Thymus (tissue), 11 donors: ENCODE measurements at regions not wholly inside any gene's neighbourhood (a gene's known extent, or its start where the extent isn't known, plus 50 kb on each side); places are given as distances from the start of the nearest gene placed in this dataset.
"Not testable (repeated sequence)": the region's sequence is repeated elsewhere in the genome, so short reads cannot be mapped to it uniquely, and the experiment has no call there.

Experiments
- DNase-seq, 9 donors: peaks; one replicate each; pipeline ENCODE4 v3.0.0-alpha.2; 2013; ENCODE audit warnings: low spot score in 9 of 9, low read depth in 6 of 9, missing footprints in 1 of 9
- H3K27ac ChIP-seq, 2 donors: one replicate each; pipeline ENCODE4 v1.5.1; 2013; ENCODE audit warnings: control low read depth in 1 of 2, low read depth in 1 of 2, low read length in 1 of 2, mild to moderate bottlenecking in 1 of 2, moderate library complexity in 1 of 2
- H3K27me3 ChIP-seq, 2 donors: one replicate each; pipeline ENCODE4 v1.5.1; 2013; ENCODE audit warnings: low read length in 1 of 2; ENCODE audit not compliant: control insufficient read depth in 2 of 2, insufficient read depth in 1 of 2
- H3K36me3 ChIP-seq, 2 donors: one replicate each; pipeline ENCODE4 v1.5.1; 2013; ENCODE audit warnings: low read length in 1 of 2, mild to moderate bottlenecking in 1 of 2, moderate library complexity in 1 of 2; ENCODE audit not compliant: control insufficient read depth in 2 of 2, insufficient read depth in 2 of 2
- H3K4me1 ChIP-seq, 2 donors: one replicate each; pipeline ENCODE4 v1.5.1; 2013; ENCODE audit warnings: low read length in 2 of 2; ENCODE audit not compliant: control insufficient read depth in 2 of 2, insufficient read depth in 2 of 2
- H3K4me3 ChIP-seq, 2 donors: one replicate each; pipeline ENCODE4 v1.5.1; 2013; ENCODE audit warnings: low read length in 2 of 2, control low read depth in 1 of 2, mild to moderate bottlenecking in 1 of 2
- H3K9me3 ChIP-seq, 2 donors: one replicate each; pipeline ENCODE4 v1.5.1; 2013; ENCODE audit warnings: low read length in 1 of 2, mild to moderate bottlenecking in 1 of 2; ENCODE audit not compliant: control insufficient read depth in 2 of 2, insufficient read depth in 1 of 2
- WGBS: extraction: QIAGEN DNeasy Blood & Tissue Kit; methylation state at CpG from one replicate; pipeline ENCODE4 v1.1.7; 2013; 5-methylcytosine and 5-hydroxymethylcytosine counted together
- donor health status: healthy.

DNA sequence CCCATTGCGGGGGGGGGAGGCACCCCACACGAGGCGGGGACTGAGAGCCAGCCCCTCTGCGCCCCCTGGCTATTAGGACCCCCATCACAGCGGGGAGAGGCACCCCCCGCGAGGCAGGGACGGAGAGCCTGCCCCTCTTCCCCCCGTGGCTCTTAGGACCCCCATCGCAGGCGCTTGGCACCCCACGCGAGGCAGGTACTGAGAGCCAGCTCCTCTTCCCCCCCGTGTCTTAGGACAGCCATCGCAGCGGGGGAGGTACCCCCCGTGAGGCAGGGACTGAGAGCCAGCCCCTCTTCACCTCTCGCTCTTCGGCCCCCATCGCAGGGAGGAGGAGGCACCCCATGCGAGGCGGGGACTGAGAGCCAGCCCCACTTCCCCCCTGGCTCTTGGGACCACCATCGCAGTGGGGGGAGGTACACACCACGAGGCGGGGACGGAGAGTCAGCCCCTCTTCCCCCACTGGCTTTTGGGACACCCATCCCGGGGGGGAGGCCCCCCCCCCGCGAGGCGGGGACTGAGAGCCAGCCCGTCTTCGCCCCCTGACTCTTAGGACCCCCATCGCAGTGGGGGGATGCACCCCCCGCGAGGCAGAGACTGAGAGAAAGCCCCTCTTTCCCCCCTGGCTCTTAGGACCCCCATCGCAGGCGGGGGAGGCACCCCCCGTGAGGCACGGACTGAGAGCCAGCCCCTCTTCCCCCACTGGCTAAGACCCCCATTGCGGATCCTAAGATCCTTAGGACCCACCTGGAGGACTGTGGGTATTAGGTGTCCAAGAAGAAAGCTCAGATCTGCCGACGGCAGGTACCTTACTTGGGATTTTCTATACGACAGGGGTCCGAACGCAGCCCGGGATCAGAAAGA is 198.6 kb upstream of the PZP start:
- Histone ChIP-seq H3K9me3 (peaks cover 0 to 22% of the 10 kb centered on the region in 2 donors), H3K4me3 (no peak overlapping the region), H3K4me1 (no peaks in the 10 kb centered on the region), H3K27me3 (peaks cover 0 to 3% of the 10 kb centered on the region in 2 donors), H3K27ac (no peak overlapping the region), H3K36me3 (peaks cover 5% of the 10 kb centered on the region in 2 donors)
- DNase-seq, result no peak
- 81% methylated on average over 46 of the region's 46 CpGs for WGBS

DNA sequence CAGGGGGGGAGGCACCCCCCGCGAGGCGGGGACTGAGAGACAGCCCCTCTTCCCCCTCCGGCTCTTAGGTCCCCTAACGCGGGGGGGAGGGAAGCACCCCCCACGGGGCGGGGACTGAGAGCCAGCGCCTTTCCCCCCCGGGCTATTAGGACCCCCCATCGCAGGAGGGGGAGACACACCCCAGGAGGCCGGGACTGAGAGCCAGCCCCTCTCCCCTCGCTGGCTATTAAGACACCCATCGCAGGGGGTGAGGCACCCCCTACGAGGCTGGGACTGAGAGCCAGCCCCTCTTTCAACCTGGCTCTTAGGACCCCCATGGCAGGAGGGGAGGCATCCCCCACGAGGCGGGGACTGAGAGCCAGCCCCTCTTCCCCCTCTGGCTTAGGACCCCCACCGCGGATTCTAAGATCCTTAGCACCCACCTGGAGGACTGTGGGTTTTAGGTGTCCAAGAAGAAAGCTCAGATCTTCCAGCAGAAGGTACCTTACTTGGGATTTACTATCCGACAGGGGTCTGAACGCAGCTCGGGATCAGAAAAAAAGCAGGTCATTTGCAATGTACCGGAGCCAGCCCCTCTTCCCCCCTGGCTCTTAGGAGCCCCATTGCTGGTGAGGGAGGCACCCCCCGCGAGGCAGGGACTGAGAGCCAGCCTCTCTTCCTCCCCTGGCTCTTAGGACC is 197.8 kb upstream of the PZP start:
- Histone ChIP-seq H3K27ac (no peak overlapping the region), H3K36me3 (peaks cover 2 to 5% of the 10 kb centered on the region in 2 donors), H3K4me1 (no peaks in the 10 kb centered on the region), H3K27me3 (peaks cover 0 to 3% of the 10 kb centered on the region in 2 donors), H3K9me3 (peaks cover 0 to 22% of the 10 kb centered on the region in 2 donors), H3K4me3 (no peak overlapping the region)
- 64% methylated on average over 15 of the region's 25 CpGs for WGBS
- DNase-seq, result no peak

DNA sequence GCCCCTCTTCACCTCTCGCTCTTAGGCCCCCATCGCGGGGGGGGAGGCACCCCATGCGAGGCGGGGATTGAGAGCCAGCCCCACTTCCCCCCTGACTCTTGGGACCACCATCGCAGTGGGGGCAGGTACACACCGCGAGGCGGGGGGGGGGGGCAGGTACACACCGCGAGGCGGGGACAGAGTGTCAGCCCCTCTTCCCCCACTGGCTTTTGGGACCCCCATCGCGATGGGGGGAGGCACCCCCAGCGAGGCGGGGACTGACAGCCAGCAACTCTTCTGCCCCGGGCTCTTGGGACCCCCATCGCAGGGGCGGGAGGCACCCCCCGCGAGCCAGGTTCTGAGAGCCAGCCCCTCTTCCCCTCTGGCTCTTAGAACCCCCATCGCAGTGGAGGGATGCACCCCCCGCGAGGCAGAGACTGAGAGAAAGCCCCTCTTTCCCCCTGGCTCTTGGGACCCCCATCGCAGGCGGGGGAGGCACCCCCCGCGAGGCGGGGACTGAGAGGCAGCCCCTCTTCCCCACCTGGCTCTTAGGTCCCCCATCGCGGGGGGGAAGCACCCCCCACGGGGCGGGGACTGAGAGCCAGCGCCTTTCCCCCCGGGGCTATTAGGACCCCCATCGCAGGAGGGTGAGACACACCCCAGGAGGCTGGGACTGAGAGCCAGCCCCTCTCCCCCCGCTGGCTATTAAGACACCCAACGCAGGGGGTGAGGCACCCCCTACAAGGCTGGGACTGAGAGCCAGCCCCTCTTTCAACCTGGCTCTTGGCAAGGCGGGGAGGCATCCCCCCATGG is 196.5 kb upstream of the PZP start:
- Histone ChIP-seq H3K9me3 (peaks cover 0 to 22% of the 10 kb centered on the region in 2 donors), H3K27ac (no peak overlapping the region), H3K4me1 (no peaks in the 10 kb centered on the region), H3K27me3 (peaks cover 0 to 3% of the 10 kb centered on the region in 2 donors), H3K4me3 (no peak overlapping the region), H3K36me3 (peaks cover 2 to 5% of the 10 kb centered on the region in 2 donors)
- 80% methylated on average over 39 of the region's 39 CpGs for WGBS
- no peak for DNase-seq

DNA sequence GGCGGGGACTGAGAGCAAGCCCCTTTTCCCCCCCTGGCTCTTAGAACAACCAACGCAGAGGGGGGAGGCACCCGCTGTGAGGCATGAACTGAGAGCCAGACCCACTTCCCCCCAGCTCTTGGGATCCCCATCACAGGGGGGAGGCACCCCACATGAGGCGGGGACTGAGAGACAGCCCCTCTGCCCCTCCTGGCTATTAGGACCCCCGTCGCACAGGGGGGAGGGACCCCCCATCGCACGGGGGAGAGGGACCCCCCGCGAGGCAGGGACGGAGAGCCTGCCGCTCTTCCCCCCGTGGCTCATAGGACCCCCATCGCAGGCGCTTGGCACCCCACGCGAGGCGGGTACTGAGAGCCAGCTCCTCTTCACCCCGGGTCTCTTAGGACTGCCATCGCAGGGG is 195.8 kb upstream of the PZP start:
- Histone ChIP-seq H3K27ac (no peak overlapping the region), H3K27me3 (peaks cover 0 to 3% of the 10 kb centered on the region in 2 donors), H3K9me3 (peaks cover 0 to 22% of the 10 kb centered on the region in 2 donors), H3K4me1 (no peaks in the 10 kb centered on the region), H3K4me3 (no peak overlapping the region), H3K36me3 (peaks cover 2 to 5% of the 10 kb centered on the region in 2 donors)
- WGBS, result 85% methylated on average over 20 of the region's 20 CpGs
- no peak for DNase-seq

DNA sequence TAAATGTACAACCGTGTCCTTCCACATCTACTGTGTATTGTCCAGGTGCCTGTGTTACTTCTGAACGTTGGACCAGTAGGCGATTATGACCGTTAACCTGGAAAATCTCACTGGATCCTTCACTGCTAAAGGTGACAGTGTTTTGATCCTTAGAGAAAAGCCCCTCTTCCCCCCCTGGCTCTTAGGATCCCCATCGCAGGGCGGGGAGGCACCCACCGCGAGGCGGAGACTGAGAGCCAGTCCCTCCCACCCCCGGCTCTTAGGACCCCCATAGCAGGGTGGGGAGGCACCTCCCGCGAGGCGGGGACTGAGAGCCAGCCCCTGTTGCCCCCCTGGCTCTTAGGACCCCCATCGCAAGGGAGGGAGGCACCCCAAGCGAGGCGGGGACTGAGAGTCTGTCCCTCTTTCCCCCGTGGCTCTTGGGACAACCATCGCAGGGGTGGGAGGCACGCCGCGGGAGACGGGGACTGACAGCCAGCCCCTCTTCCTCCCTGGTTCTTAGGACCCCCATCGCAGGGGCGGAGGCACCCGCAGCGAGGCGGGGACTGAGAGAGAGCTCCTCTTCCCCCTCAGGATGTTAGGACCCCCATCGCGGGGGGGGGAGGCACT is 194.3 kb upstream of the PZP start:
- H3K36me3 ChIP-seq, H3K4me1 ChIP-seq, H3K27me3 ChIP-seq, H3K27ac ChIP-seq, H3K4me3 ChIP-seq, DNase-seq: not testable (repeated sequence)
- peaks cover 0 to 22% of the 10 kb centered on the region in 2 donors for H3K9me3 ChIP-seq
- 82% methylated on average over 29 of the region's 29 CpGs for WGBS

DNA sequence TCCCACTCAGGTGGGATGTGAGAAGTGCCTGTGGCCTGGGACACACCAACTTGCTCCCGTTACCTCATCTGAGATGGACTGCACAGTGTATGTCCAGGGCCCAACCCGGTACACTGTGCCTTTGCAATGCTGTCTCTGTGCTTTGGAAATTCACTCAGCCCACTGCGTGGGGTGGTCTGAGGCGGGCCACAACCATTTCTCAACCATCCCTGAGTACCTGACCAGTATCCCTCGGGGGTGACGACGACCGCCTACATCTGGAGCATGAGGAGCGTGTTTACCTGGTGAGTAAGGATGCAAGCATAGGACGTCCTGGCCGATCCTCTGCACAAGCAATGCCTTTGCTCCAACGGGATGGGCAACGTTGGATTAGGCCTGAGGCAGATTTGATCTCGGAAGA is 188.2 kb upstream of the PZP start:
- H3K27ac ChIP-seq, H3K36me3 ChIP-seq, H3K4me3 ChIP-seq, H3K9me3 ChIP-seq, H3K27me3 ChIP-seq, DNase-seq, H3K4me1 ChIP-seq: not testable (repeated sequence)
- 98% methylated on average over 14 of the region's 14 CpGs for WGBS

DNA sequence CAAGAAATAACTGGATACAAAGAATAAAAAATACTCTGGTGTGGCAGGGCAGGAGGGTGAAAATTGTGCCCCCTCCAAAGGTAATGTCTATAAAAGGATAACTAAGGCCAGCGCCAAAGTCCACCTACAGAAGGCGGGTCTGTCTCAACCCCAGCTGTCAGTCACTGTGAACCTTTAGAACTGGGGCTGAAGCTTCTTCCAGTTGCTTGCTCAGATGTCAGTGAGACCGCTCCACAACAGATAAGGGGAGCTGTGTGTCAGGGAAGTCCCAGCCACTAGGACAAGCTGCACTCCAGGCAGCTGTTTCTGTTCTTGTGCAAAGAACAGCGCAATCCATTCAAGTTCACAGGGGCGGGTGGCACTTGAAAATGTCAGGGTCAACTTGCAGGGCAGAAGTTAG is 187.0 kb upstream of the PZP start:
- not testable (repeated sequence) for H3K36me3 ChIP-seq, H3K4me3 ChIP-seq, H3K27me3 ChIP-seq, H3K4me1 ChIP-seq, DNase-seq, H3K27ac ChIP-seq, H3K9me3 ChIP-seq
- 80% methylated on average over 2 of the region's 5 CpGs for WGBS

DNA sequence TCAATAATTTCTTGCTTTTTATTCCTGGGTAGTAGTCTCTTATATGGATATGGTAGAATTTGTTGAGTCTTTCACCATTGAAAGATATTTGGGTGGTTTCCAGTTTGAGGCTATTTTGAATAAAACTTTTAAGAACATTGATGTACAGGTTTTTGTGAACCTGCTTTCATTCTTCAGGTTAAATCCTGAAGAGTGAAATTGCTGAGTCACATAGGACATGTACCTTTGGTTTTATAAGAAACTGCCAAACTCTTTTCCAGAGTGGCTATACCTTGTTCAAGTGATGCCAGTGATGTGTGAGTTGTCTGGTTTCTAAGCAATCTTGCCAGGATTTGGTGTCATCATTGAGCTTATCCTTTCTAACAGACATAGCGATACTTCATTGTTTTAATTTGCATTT is 184.6 kb upstream of the PZP start:
- H3K27ac ChIP-seq, result no peak overlapping the region
- 96% methylated on average over 1 of the region's 1 CpG for WGBS
- H3K4me3 ChIP-seq, result no peak overlapping the region
- no peaks in the 10 kb centered on the region for H3K9me3 ChIP-seq
- no peaks in the 10 kb centered on the region for H3K27me3 ChIP-seq
- DNase-seq, result no peak
- no peaks in the 10 kb centered on the region for H3K4me1 ChIP-seq
- peaks cover 0 to 4% of the 10 kb centered on the region in 2 donors for H3K36me3 ChIP-seq
